Vagina (tissue), 2 donors: ENCODE measurements at regions not wholly inside any gene's neighbourhood (a gene's known extent, or its start where the extent isn't known, plus 50 kb on each side); places are given as distances from the start of the nearest gene placed in this dataset.

Experiments
- POLR2A ChIP-seq, 2 donors: fragments of 450-650 bp; IDR thresholded peaks; one replicate each; pipeline ENCODE4 v1.6.1; 2017; ENCODE audit warnings: antibody characterized with exemption in 2 of 2, mild to moderate bottlenecking in 2 of 2, moderate library complexity in 2 of 2
- POLR2AphosphoS5 ChIP-seq, 2 donors: sonication (generic); formaldehyde crosslinking; IDR thresholded peaks; one replicate each; pipeline ENCODE4 v1.9.0; 2017; ENCODE audit warnings: antibody characterized with exemption in 2 of 2, mild to moderate bottlenecking in 2 of 2, low read depth in 1 of 2; ENCODE audit not compliant: insufficient read depth in 1 of 2
- TF ChIP-seq, protein P1 (sequence below), 3 experiments: fragments of 450-650 bp in 2 of 3; fragments of 200-600 bp in 1 of 3; sonication (generic) in 1 of 3; IDR thresholded peaks; one replicate each; pipeline ENCODE4 v1.5.1; 2017 to 2019; ENCODE audit warnings: antibody characterized with exemption in 3 of 3, mild to moderate bottlenecking in 2 of 3, moderate library complexity in 2 of 3

GRCh38 chr1:219505886-219506285, 107.0 kb downstream of the ZC3H11B start:
- TF ChIP-seq, protein P1, sequence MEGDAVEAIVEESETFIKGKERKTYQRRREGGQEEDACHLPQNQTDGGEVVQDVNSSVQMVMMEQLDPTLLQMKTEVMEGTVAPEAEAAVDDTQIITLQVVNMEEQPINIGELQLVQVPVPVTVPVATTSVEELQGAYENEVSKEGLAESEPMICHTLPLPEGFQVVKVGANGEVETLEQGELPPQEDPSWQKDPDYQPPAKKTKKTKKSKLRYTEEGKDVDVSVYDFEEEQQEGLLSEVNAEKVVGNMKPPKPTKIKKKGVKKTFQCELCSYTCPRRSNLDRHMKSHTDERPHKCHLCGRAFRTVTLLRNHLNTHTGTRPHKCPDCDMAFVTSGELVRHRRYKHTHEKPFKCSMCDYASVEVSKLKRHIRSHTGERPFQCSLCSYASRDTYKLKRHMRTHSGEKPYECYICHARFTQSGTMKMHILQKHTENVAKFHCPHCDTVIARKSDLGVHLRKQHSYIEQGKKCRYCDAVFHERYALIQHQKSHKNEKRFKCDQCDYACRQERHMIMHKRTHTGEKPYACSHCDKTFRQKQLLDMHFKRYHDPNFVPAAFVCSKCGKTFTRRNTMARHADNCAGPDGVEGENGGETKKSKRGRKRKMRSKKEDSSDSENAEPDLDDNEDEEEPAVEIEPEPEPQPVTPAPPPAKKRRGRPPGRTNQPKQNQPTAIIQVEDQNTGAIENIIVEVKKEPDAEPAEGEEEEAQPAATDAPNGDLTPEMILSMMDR (IDR thresholded peaks at IDR 0.05) = no peak
- TF ChIP-seq POLR2AphosphoS5 (IDR thresholded peaks at IDR 0.05; ENCODE audit: insufficient read depth in 1 of 2, low read depth in 1 of 2) = no peak
- no peak for TF ChIP-seq POLR2A (IDR thresholded peaks at IDR 0.05)
